Fibroblast of lung (primary cell): ENCODE measurements at regions not wholly inside any gene's neighbourhood (a gene's known extent, or its start where the extent isn't known, plus 50 kb on each side); places are given as distances from the start of the nearest gene placed in this dataset.

Source experiments
- CTCF ChIP-seq, 2 donors: IDR thresholded peaks in 1 of 2; conservative IDR thresholded peaks in 1 of 2; 1 replicate in 1 of 2; 2 replicates in 1 of 2; pipeline ENCODE4 v1.5.1; 2011 to 2012; ENCODE audit warnings: low read length in 2 of 2, control low read depth in 1 of 2, inconsistent platforms in 1 of 2, low read depth in 1 of 2, mild to moderate bottlenecking in 1 of 2
- EZH2 ChIP-seq: IDR thresholded peaks from 2 replicates; pipeline ENCODE4 v1.5.1; 2012; ENCODE audit warnings: low read length, control low read depth, mild to moderate bottlenecking; ENCODE audit errors: missing control alignments

- TF ChIP-seq CTCF (conservative IDR thresholded peaks at IDR 0.05 in 1 of 2, IDR thresholded peaks at IDR 0.05 in 1 of 2; ENCODE audit: low read depth in 1 of 2, low read length in 2 of 2) (no peak), EZH2 (no peak)
Observed at GRCh38 chr16:85452364-85453193, 160.5 kb upstream of the GSE1 start.
